K562 (cell line): ENCODE measurements at regions not wholly inside any gene's neighbourhood (a gene's known extent, or its start where the extent isn't known, plus 50 kb on each side); places are given as distances from the start of the nearest gene placed in this dataset.

Experiments used
- REST ChIP-seq, 2 experiments: fragments of 450-650 bp; formaldehyde crosslinking in 1 of 2; IDR thresholded peaks; 2 replicates each; pipeline versions ENCODE4 v1.4.0 to v1.6.1; 2014 to 2020; ENCODE audit warnings: mild to moderate bottlenecking in 2 of 2, borderline replicate concordance in 1 of 2, low read depth in 1 of 2
- ZBTB43 ChIP-seq: sonication (generic); formaldehyde crosslinking; IDR thresholded peaks from 2 replicates; pipeline ENCODE4 v1.8.0; 2023; ENCODE audit warnings: mild to moderate bottlenecking, missing genetic modification reagents

- TF ChIP-seq REST (IDR thresholded peaks at IDR 0.05; ENCODE audit: borderline replicate concordance) (no peak), REST (CRISPR knock-in tag; IDR thresholded peaks at IDR 0.05; ENCODE audit: low read depth) (no peak), ZBTB43 (no peak)
Measured at GRCh38 chr20:6657111-6657510, 110.4 kb upstream of the BMP2 start (continued).
